GM23338 (cell line): ENCODE measurements at regions not wholly inside any gene's neighbourhood (a gene's known extent, or its start where the extent isn't known, plus 50 kb on each side); places are given as distances from the start of the nearest gene placed in this dataset.
A peak's percentile ranks its signal among the peaks of the same experiment; 100 is the strongest.

Experiments used
- ATAC-seq: fragments of 200-7000 bp; cut with Tn5 transposase; 3 replicates; pipeline ENCODE4 v1.9.1; 2020
- DNase-seq: peaks from one replicate; pipeline ENCODE4 v3.0.0-alpha.2; 2015; ENCODE audit warnings: low spot score
- H2AFZ ChIP-seq: fragments of 200-600 bp; sonication (generic); 2 replicates; pipeline ENCODE4 v1.8.0; 2016; ENCODE audit warnings: antibody characterized with exemption, mild to moderate bottlenecking, moderate library complexity
- H3F3A ChIP-seq: fragments of 200-600 bp; sonication (generic); replicated peaks from 2 replicates; pipeline ENCODE4 v1.8.0; 2017; ENCODE audit warnings: antibody characterized with exemption, mixed run types, low read depth
- H3K27ac ChIP-seq: fragments of 200-600 bp; sonication (generic); 2 replicates; pipeline ENCODE4 v1.6.1; 2016; ENCODE audit warnings: low read depth
- H3K27me3 ChIP-seq: fragments of 200-600 bp; sonication (generic); 2 replicates; pipeline ENCODE4 v1.8.0; 2016; ENCODE audit warnings: mild to moderate bottlenecking, mixed run types, moderate library complexity; ENCODE audit not compliant: insufficient read depth
- H3K36me3 ChIP-seq: fragments of 200-600 bp; sonication (generic); 2 replicates; pipeline ENCODE4 v1.8.0; 2016; ENCODE audit warnings: mild to moderate bottlenecking; ENCODE audit not compliant: insufficient read depth
- H3K4me1 ChIP-seq: fragments of 200-600 bp; sonication (generic); 2 replicates; pipeline ENCODE4 v1.8.0; 2016; ENCODE audit warnings: mild to moderate bottlenecking, moderate library complexity; ENCODE audit not compliant: insufficient read depth
- H3K4me2 ChIP-seq: fragments of 200-600 bp; sonication (generic); 2 replicates; pipeline ENCODE4 v1.7.1; 2017; ENCODE audit warnings: mixed run types
- H3K4me3 ChIP-seq: fragments of 200-600 bp; sonication (generic); 2 replicates; pipeline ENCODE4 v1.6.1; 2016; ENCODE audit warnings: mixed run types
- H3K79me2 ChIP-seq: fragments of 200-600 bp; sonication (generic); replicated peaks from 2 replicates; pipeline ENCODE4 v1.8.0; 2017; ENCODE audit warnings: mild to moderate bottlenecking; ENCODE audit not compliant: insufficient read depth
- H3K9me2 ChIP-seq: fragments of 200-600 bp; sonication (generic); 2 replicates; pipeline ENCODE4 v1.8.0; 2017; ENCODE audit not compliant: insufficient read depth
- H4K20me1 ChIP-seq: fragments of 200-600 bp; sonication (generic); replicated peaks from 2 replicates; pipeline ENCODE4 v1.8.0; 2017; ENCODE audit warnings: mild to moderate bottlenecking; ENCODE audit not compliant: insufficient read depth
- H3K27ac Mint-ChIP-seq: 2 replicates; pipeline ENCODE4 v1.8.0; 2020; ENCODE audit warnings: inconsistent platforms, mild to moderate bottlenecking, moderate library complexity, mixed read lengths
- H3K27me3 Mint-ChIP-seq: 3 replicates; pipeline ENCODE4 v1.8.0; 2022; ENCODE audit warnings: low read depth, mild to moderate bottlenecking, moderate library complexity, mixed read lengths, inconsistent platforms; ENCODE audit not compliant: insufficient read depth, poor library complexity
- H3K36me3 Mint-ChIP-seq: 3 replicates; pipeline ENCODE4 v1.8.0; 2021; ENCODE audit warnings: low read depth, mild to moderate bottlenecking, inconsistent platforms, moderate library complexity, mixed read lengths
- H3K4me1 Mint-ChIP-seq: 3 replicates; pipeline ENCODE4 v1.8.0; 2020; ENCODE audit warnings: mild to moderate bottlenecking, inconsistent platforms, mixed read lengths
- H3K4me3 Mint-ChIP-seq: 3 replicates; pipeline ENCODE4 v1.8.0; 2021; ENCODE audit warnings: moderate library complexity, mild to moderate bottlenecking, inconsistent platforms, mixed read lengths
- H3K9me3 Mint-ChIP-seq: 3 replicates; pipeline ENCODE4 v1.8.0; 2020; ENCODE audit warnings: moderate library complexity, mild to moderate bottlenecking, inconsistent platforms, mixed read lengths
- CREB1 ChIP-seq: fragments of 250-450 bp; sonication (Bioruptor Pico); IDR thresholded peaks from 2 replicates; pipeline ENCODE4 v1.5.0; 2020; ENCODE audit warnings: low read depth, mild to moderate bottlenecking, moderate library complexity
- EZH2 ChIP-seq: fragments of 200-600 bp; sonication (generic); IDR thresholded peaks from one replicate; pipeline ENCODE4 v1.8.0; 2017; ENCODE audit warnings: antibody characterized with exemption, mild to moderate bottlenecking, low read depth; ENCODE audit not compliant: unreplicated experiment
- EZH2phosphoT487 ChIP-seq: fragments of 200-600 bp; sonication (generic); IDR thresholded peaks from one replicate; pipeline ENCODE4 v1.8.1; 2018; ENCODE audit warnings: antibody characterized with exemption; ENCODE audit not compliant: unreplicated experiment
- JUNB ChIP-seq: IDR thresholded peaks from one replicate; pipeline ENCODE4 v1.6.1; 2016; ENCODE audit warnings: antibody characterized with exemption; ENCODE audit not compliant: unreplicated experiment
- NANOG ChIP-seq: IDR thresholded peaks from 2 replicates; pipeline ENCODE4 v1.6.1; 2016; ENCODE audit warnings: antibody characterized with exemption, borderline replicate concordance
- POLR2AphosphoS5 ChIP-seq: IDR thresholded peaks from 2 replicates; pipeline ENCODE4 v1.6.1; 2016; ENCODE audit warnings: antibody characterized with exemption, low read depth
- STAT1 ChIP-seq: IDR thresholded peaks from one replicate; pipeline ENCODE4 v1.6.1; 2016; ENCODE audit warnings: antibody characterized with exemption; ENCODE audit not compliant: unreplicated experiment
- ZNF114 ChIP-seq: fragments of 250-450 bp; sonication (Bioruptor Pico); IDR thresholded peaks from 2 replicates; pipeline ENCODE4 v1.5.0; 2020; ENCODE audit warnings: mild to moderate bottlenecking, moderate library complexity
- ZNF331 ChIP-seq: fragments of 250-450 bp; sonication (Bioruptor Pico); IDR thresholded peaks from 2 replicates; pipeline ENCODE4 v1.5.0; 2020; ENCODE audit warnings: low read depth, mild to moderate bottlenecking, moderate library complexity
- ZNF462 ChIP-seq: fragments of 250-450 bp; sonication (Bioruptor Pico); IDR thresholded peaks from 2 replicates; pipeline ENCODE4 v1.5.0; 2020; ENCODE audit warnings: mild to moderate bottlenecking, moderate library complexity
- TF ChIP-seq, protein P1 (sequence below): IDR thresholded peaks from one replicate; pipeline ENCODE4 v1.6.1; 2018; ENCODE audit warnings: antibody characterized with exemption; ENCODE audit not compliant: unreplicated experiment
- TF ChIP-seq, protein P2 (sequence below), 2 experiments: fragments of 200-600 bp in 1 of 2; sonication (generic) in 1 of 2; conservative IDR thresholded peaks; 2 replicates each; pipeline versions ENCODE4 v1.5.1 to v1.6.1; 2016 to 2017; ENCODE audit warnings: antibody characterized with exemption in 2 of 2, low read depth in 2 of 2, mild to moderate bottlenecking in 2 of 2, moderate library complexity in 1 of 2
- TF ChIP-seq, protein P3 (sequence below): IDR thresholded peaks from 2 replicates; pipeline ENCODE4 v1.6.1; 2016; ENCODE audit warnings: antibody characterized with exemption

DNA sequence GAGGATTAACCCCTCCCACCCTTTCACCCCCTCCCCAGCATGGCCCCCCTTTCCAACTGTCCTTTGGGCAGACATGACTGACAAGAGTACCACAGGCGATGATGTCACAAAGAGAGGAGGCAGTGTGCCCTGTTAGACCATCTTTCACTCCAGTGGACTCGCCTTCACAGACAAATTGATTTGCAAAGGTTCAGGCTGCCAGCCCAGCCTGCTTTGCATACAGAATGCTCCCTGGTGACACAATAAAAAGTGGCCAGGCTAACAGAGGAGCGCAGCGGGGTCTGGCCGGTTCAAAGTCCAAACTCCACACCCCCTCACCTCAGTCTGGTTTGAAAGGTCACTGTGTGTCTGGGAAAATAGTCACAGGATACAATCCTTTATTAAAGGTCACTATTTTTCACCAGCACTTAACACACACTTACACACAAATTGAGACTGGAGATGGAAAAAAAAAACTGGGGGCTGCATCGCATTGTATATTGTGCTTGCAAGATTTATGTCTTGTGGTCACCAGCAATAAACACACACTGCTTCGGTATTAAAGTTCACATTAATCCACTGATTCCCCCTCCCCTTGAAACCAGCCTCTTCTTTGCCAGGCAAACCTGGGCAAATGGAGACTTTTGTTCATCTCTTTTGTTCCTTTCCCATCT is 236.9 kb downstream of the BCL11A start:
- no peak overlapping the region for H3K4me2 ChIP-seq

More for the DNA sequence above, 236.9 kb downstream of the BCL11A start:
- no peak for ATAC-seq
- Histone ChIP-seq H3K27ac (no peak overlapping the region), H3K4me1 (peaks cover 29% of the 10 kb centered on the region), H2AFZ (peak overlapping the region; percentile 76; the same call in 1 of the 2 replicates), H3K27me3 (no peaks in the 10 kb centered on the region), H3K36me3 (no peaks in the 10 kb centered on the region), H3F3A (no peaks in the 10 kb centered on the region), H3K79me2 (no peaks in the 10 kb centered on the region), H4K20me1 (no peaks in the 10 kb centered on the region), H3K9me2 (no peaks in the 10 kb centered on the region), H3K4me3 (no peak overlapping the region)
- Mint-ChIP-seq H3K4me1 (peaks cover 34% of the 10 kb centered on the region), H3K9me3 (no peaks in the 10 kb centered on the region), H3K27ac (no peak overlapping the region), H3K27me3 (peaks cover 5% of the 10 kb centered on the region), H3K4me3 (no peak overlapping the region), H3K36me3 (no peaks in the 10 kb centered on the region)
- no peak for DNase-seq
- TF ChIP-seq ZNF331 = no peak
- TF ChIP-seq CREB1 (CRISPR knock-in tag) = no peak
- no peak for TF ChIP-seq JUNB
- TF ChIP-seq, protein P1, sequence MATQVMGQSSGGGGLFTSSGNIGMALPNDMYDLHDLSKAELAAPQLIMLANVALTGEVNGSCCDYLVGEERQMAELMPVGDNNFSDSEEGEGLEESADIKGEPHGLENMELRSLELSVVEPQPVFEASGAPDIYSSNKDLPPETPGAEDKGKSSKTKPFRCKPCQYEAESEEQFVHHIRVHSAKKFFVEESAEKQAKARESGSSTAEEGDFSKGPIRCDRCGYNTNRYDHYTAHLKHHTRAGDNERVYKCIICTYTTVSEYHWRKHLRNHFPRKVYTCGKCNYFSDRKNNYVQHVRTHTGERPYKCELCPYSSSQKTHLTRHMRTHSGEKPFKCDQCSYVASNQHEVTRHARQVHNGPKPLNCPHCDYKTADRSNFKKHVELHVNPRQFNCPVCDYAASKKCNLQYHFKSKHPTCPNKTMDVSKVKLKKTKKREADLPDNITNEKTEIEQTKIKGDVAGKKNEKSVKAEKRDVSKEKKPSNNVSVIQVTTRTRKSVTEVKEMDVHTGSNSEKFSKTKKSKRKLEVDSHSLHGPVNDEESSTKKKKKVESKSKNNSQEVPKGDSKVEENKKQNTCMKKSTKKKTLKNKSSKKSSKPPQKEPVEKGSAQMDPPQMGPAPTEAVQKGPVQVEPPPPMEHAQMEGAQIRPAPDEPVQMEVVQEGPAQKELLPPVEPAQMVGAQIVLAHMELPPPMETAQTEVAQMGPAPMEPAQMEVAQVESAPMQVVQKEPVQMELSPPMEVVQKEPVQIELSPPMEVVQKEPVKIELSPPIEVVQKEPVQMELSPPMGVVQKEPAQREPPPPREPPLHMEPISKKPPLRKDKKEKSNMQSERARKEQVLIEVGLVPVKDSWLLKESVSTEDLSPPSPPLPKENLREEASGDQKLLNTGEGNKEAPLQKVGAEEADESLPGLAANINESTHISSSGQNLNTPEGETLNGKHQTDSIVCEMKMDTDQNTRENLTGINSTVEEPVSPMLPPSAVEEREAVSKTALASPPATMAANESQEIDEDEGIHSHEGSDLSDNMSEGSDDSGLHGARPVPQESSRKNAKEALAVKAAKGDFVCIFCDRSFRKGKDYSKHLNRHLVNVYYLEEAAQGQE = no peak
- TF ChIP-seq, protein P2, sequence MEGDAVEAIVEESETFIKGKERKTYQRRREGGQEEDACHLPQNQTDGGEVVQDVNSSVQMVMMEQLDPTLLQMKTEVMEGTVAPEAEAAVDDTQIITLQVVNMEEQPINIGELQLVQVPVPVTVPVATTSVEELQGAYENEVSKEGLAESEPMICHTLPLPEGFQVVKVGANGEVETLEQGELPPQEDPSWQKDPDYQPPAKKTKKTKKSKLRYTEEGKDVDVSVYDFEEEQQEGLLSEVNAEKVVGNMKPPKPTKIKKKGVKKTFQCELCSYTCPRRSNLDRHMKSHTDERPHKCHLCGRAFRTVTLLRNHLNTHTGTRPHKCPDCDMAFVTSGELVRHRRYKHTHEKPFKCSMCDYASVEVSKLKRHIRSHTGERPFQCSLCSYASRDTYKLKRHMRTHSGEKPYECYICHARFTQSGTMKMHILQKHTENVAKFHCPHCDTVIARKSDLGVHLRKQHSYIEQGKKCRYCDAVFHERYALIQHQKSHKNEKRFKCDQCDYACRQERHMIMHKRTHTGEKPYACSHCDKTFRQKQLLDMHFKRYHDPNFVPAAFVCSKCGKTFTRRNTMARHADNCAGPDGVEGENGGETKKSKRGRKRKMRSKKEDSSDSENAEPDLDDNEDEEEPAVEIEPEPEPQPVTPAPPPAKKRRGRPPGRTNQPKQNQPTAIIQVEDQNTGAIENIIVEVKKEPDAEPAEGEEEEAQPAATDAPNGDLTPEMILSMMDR (conservative IDR thresholded peaks at IDR 0.05; ENCODE audit: low read depth in 2 of 2) = no peak
- no peak for TF ChIP-seq NANOG
- TF ChIP-seq ZNF462 (CRISPR knock-in tag) = no peak
- TF ChIP-seq ZNF114 = no peak
- no peak for TF ChIP-seq EZH2
- no peak for TF ChIP-seq POLR2AphosphoS5
- TF ChIP-seq, protein P3, sequence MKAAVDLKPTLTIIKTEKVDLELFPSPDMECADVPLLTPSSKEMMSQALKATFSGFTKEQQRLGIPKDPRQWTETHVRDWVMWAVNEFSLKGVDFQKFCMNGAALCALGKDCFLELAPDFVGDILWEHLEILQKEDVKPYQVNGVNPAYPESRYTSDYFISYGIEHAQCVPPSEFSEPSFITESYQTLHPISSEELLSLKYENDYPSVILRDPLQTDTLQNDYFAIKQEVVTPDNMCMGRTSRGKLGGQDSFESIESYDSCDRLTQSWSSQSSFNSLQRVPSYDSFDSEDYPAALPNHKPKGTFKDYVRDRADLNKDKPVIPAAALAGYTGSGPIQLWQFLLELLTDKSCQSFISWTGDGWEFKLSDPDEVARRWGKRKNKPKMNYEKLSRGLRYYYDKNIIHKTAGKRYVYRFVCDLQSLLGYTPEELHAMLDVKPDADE = no peak
- no peak for TF ChIP-seq STAT1
- no peak for TF ChIP-seq EZH2phosphoT487
